HUES48 (cell line): ENCODE measurements at regions not wholly inside any gene's neighbourhood (a gene's known extent, or its start where the extent isn't known, plus 50 kb on each side); places are given as distances from the start of the nearest gene placed in this dataset.

ENCODE experiments used
- H3K27ac ChIP-seq: one replicate; pipeline ENCODE4 v1.7.0; 2013; ENCODE audit warnings: low read depth, low read length, inconsistent platforms
- H3K27me3 ChIP-seq: 2 replicates; pipeline ENCODE4 v1.6.1; 2013; ENCODE audit warnings: mild to moderate bottlenecking, low read length; ENCODE audit not compliant: control insufficient read depth, insufficient read depth
- H3K36me3 ChIP-seq: 2 replicates; pipeline ENCODE4 v1.6.1; 2013; ENCODE audit warnings: low read length; ENCODE audit not compliant: control insufficient read depth, insufficient read depth
- H3K4me1 ChIP-seq: 2 replicates; pipeline ENCODE4 v1.6.1; 2013; ENCODE audit warnings: mild to moderate bottlenecking, low read length; ENCODE audit not compliant: control insufficient read depth, insufficient read depth
- H3K4me3 ChIP-seq: 2 replicates; pipeline ENCODE4 v1.5.1; 2013; ENCODE audit warnings: mild to moderate bottlenecking, low read depth, low read length
- H3K9ac ChIP-seq: 2 replicates; pipeline ENCODE4 v1.6.1; 2013; ENCODE audit warnings: mild to moderate bottlenecking, low read depth, low read length, moderate library complexity
- H3K9me3 ChIP-seq: 2 replicates; pipeline ENCODE4 v1.6.1; 2013; ENCODE audit warnings: low read length; ENCODE audit not compliant: control insufficient read depth, insufficient read depth

GRCh38 chr10:128723631-128724205, 597.5 kb upstream of the MKI67 start:
- Histone ChIP-seq H3K4me3 (no peak overlapping the region), H3K9ac (no peak overlapping the region), H3K9me3 (no peaks in the 10 kb centered on the region), H3K27me3 (no peaks in the 10 kb centered on the region), H3K36me3 (no peaks in the 10 kb centered on the region), H3K27ac (no peak overlapping the region), H3K4me1 (peaks cover 6% of the 10 kb centered on the region; the same call in 1 of the 2 replicates)

- no peak overlapping the region for H3K9ac ChIP-seq
- no peaks in the 10 kb centered on the region for H3K9me3 ChIP-seq
- no peaks in the 10 kb centered on the region for H3K27me3 ChIP-seq
- H3K4me1 ChIP-seq: peaks cover 6% of the 10 kb centered on the region; the same call in 1 of the 2 replicates
- no peak overlapping the region for H3K4me3 ChIP-seq
- H3K27ac ChIP-seq: no peak overlapping the region
- H3K36me3 ChIP-seq: no peaks in the 10 kb centered on the region
These were observed 599.3 kb upstream of the MKI67 start for GRCh38 chr10:128725531-128725930.

- no peaks in the 10 kb centered on the region for H3K36me3 ChIP-seq
- H3K27ac ChIP-seq: no peak overlapping the region
- H3K4me1 ChIP-seq: peaks cover 6% of the 10 kb centered on the region; the same call in 1 of the 2 replicates
- no peaks in the 10 kb centered on the region for H3K27me3 ChIP-seq
- H3K9ac ChIP-seq: no peak overlapping the region
- H3K9me3 ChIP-seq: no peaks in the 10 kb centered on the region
- no peak overlapping the region for H3K4me3 ChIP-seq
These were observed 600.9 kb upstream of the MKI67 start for GRCh38 chr10:128727114-128727513.

- H3K36me3 ChIP-seq: no peaks in the 10 kb centered on the region
- peaks cover 6% of the 10 kb centered on the region; the same call in 1 of the 2 replicates for H3K4me1 ChIP-seq
- no peaks in the 10 kb centered on the region for H3K27me3 ChIP-seq
- no peak overlapping the region for H3K9ac ChIP-seq
- no peak overlapping the region for H3K4me3 ChIP-seq
- no peaks in the 10 kb centered on the region for H3K9me3 ChIP-seq
- H3K27ac ChIP-seq: no peak overlapping the region
These were observed 603.7 kb upstream of the MKI67 start for GRCh38 chr10:128729910-128730420.

GRCh38 chr10:128730922-128731321, 604.7 kb upstream of the MKI67 start:
- Histone ChIP-seq H3K9ac (no peak overlapping the region), H3K36me3 (no peaks in the 10 kb centered on the region), H3K27ac (no peak overlapping the region), H3K27me3 (no peaks in the 10 kb centered on the region), H3K4me1 (peaks cover 6% of the 10 kb centered on the region; the same call in 1 of the 2 replicates), H3K9me3 (no peaks in the 10 kb centered on the region), H3K4me3 (no peak overlapping the region)

GRCh38 chr10:128734161-128734560, 607.9 kb upstream of the MKI67 start:
- no peaks in the 10 kb centered on the region for H3K27me3 ChIP-seq
- no peak overlapping the region for H3K9ac ChIP-seq
- H3K27ac ChIP-seq: no peak overlapping the region
- no peak overlapping the region for H3K4me3 ChIP-seq
- H3K36me3 ChIP-seq: no peaks in the 10 kb centered on the region
- no peaks in the 10 kb centered on the region for H3K4me1 ChIP-seq
- no peaks in the 10 kb centered on the region for H3K9me3 ChIP-seq

- no peak overlapping the region for H3K9ac ChIP-seq
- H3K9me3 ChIP-seq: no peaks in the 10 kb centered on the region
- no peaks in the 10 kb centered on the region for H3K4me1 ChIP-seq
- no peak overlapping the region for H3K27ac ChIP-seq
- H3K36me3 ChIP-seq: no peaks in the 10 kb centered on the region
- H3K4me3 ChIP-seq: no peak overlapping the region
- no peaks in the 10 kb centered on the region for H3K27me3 ChIP-seq
These were observed 608.5 kb upstream of the MKI67 start for GRCh38 chr10:128734734-128735133.

GRCh38 chr10:128735996-128736395, 609.8 kb upstream of the MKI67 start:
- Histone ChIP-seq H3K9ac (no peak overlapping the region), H3K4me3 (no peak overlapping the region), H3K9me3 (no peaks in the 10 kb centered on the region), H3K36me3 (no peaks in the 10 kb centered on the region), H3K27ac (no peak overlapping the region), H3K27me3 (no peaks in the 10 kb centered on the region), H3K4me1 (no peaks in the 10 kb centered on the region)

GRCh38 chr10:128738386-128738915, 612.2 kb upstream of the MKI67 start:
- Histone ChIP-seq H3K4me1 (no peaks in the 10 kb centered on the region), H3K27ac (no peak overlapping the region), H3K4me3 (no peak overlapping the region), H3K27me3 (no peaks in the 10 kb centered on the region), H3K36me3 (no peaks in the 10 kb centered on the region), H3K9ac (no peak overlapping the region), H3K9me3 (no peaks in the 10 kb centered on the region)

GRCh38 chr10:128739930-128740329, 613.7 kb upstream of the MKI67 start:
- no peak overlapping the region for H3K9ac ChIP-seq
- no peak overlapping the region for H3K27ac ChIP-seq
- no peaks in the 10 kb centered on the region for H3K9me3 ChIP-seq
- no peak overlapping the region for H3K4me3 ChIP-seq
- H3K27me3 ChIP-seq: no peaks in the 10 kb centered on the region
- H3K4me1 ChIP-seq: 0 out of 2 replicates have a peak, but pooled peaks cover 6% of the 10 kb centered on the region
- H3K36me3 ChIP-seq: no peaks in the 10 kb centered on the region

GRCh38 chr10:128741180-128741579, 615.0 kb upstream of the MKI67 start:
- Histone ChIP-seq H3K4me3 (no peak overlapping the region), H3K36me3 (no peaks in the 10 kb centered on the region), H3K4me1 (0 out of 2 replicates have a peak, but pooled peaks cover 6% of the 10 kb centered on the region), H3K27me3 (no peaks in the 10 kb centered on the region), H3K27ac (no peak overlapping the region), H3K9ac (no peak overlapping the region), H3K9me3 (no peaks in the 10 kb centered on the region)
